ENCODE measurements at regions not wholly inside any gene's neighbourhood (a gene's known extent, or its start where the extent isn't known, plus 50 kb on each side); places are given as distances from the start of the nearest gene placed in this dataset.

GRCh38 chr5:8458038-8458383 is 589.1 kb downstream of the MTRR start:
- TF ChIP-seq EZH2 (IDR thresholded peaks at IDR 0.05; ENCODE audit: low read length) (no peak), CTCF (optimal IDR thresholded peaks at IDR 0.05 in 1 of 3, IDR thresholded peaks at IDR 0.05 in 1 of 3, conservative IDR thresholded peaks at IDR 0.05 in 1 of 3; ENCODE audit: extremely low read depth in 1 of 3, insufficient read depth in 2 of 3, low read length in 3 of 3) (no peak)

Data from keratinocyte (primary cell).